ENCODE measurements at regions not wholly inside any gene's neighbourhood (a gene's known extent, or its start where the extent isn't known, plus 50 kb on each side); places are given as distances from the start of the nearest gene placed in this dataset.

- DNase-seq (no peak), ATAC-seq (no peak)
- intact Hi-C loops (cut with micrococcal nuclease), result no loop called here
Measured at GRCh38 chr4:11497972-11498371, 69.3 kb upstream of the HS3ST1 start.

- intact Hi-C loops (cut with micrococcal nuclease), result no loop called here
- ATAC-seq, result no peak
Measured at GRCh38 chr4:11497212-11497806, 68.6 kb upstream of the HS3ST1 start.

GRCh38 chr4:11496351-11496829, 67.7 kb upstream of the HS3ST1 start:
- intact Hi-C loops (cut with micrococcal nuclease), result no loop called here
- no peak for DNase-seq
- ATAC-seq, result no peak

More at GRCh38 chr4:11497212-11497806, 68.6 kb upstream of the HS3ST1 start:
- DNase-seq, result no peak

- intact Hi-C loops (cut with micrococcal nuclease), result no loop called here
- ATAC-seq (no peak), DNase-seq (no peak)
Measured at GRCh38 chr4:11495818-11496217, 67.1 kb upstream of the HS3ST1 start.

DNA sequence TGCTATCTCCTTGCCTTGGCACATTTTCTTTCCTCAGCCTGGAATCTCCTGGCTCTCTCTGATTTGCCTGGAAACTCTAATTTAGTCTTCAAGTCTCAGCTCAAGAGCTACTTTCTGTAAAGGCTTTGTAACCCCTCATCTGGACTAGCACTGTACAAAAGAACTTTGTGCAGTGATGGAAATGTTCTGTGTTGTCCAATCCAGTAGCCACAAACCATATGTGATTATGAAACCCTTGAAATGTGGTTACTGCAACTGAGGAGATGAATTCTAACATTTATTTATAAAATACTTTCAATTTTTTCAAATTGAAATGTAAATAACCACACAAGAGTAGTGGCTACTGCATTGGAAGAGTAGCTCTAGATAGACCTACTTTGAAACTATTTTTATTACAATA, 66.6 kb upstream of the HS3ST1 start:
- DNase-seq (no peak), ATAC-seq (no peak)
- intact Hi-C loops (cut with micrococcal nuclease), result no loop called here

DNA sequence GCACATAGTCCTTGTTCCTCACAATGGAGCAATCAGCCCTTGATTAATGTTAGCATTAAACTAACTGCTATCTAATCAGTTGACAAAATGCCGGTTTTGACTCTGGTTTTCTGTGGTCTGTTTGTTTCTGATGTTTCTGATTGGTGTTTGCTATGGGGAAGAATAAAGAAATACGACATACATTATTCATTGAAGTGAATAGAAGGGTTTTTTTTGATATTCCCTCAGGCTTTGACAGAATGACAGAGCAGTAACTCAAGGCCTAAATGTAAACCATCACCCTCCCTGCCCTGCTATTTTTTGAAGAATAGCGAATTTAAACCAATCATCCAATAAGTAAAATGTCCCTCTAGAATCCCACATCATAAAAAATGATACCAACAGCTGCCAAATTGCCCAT, 65.5 kb upstream of the HS3ST1 start:
- no peak for ATAC-seq
- intact Hi-C loops (cut with micrococcal nuclease), result no loop called here

DNA sequence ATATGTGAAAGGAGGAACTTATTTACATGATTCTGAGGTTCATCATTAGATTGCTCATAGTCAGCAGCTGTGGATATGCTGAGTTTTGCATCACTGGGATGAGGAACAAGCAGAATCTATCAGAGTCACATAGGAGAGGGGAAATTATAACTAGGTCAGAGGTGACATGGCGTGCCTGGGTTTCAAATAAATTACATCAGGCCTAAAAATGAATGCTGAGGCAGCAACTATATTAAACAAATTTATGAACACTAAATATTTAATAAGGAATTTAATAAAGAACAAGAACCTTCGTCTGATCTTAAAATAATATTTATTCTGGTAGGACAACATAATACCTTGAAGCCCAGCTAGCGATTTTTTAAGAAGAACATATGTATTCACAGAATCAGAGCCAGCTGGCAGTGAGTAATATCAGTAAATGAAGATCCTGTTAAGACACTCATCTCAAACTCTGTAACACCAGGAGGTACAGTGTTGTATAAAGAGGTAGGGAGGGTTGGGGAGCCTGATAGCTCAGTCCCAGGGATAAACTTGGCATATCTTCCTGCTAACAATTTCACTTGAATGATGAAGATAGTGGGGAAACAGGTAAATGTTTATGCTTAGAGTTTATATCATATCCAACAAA, 60.9 kb upstream of the HS3ST1 start:
- intact Hi-C loops (cut with micrococcal nuclease), result no loop called here
- DNase-seq (no peak), ATAC-seq (peak; percentile 68)

More for the DNA sequence above, 65.5 kb upstream of the HS3ST1 start:
- DNase-seq, result no peak

DNA sequence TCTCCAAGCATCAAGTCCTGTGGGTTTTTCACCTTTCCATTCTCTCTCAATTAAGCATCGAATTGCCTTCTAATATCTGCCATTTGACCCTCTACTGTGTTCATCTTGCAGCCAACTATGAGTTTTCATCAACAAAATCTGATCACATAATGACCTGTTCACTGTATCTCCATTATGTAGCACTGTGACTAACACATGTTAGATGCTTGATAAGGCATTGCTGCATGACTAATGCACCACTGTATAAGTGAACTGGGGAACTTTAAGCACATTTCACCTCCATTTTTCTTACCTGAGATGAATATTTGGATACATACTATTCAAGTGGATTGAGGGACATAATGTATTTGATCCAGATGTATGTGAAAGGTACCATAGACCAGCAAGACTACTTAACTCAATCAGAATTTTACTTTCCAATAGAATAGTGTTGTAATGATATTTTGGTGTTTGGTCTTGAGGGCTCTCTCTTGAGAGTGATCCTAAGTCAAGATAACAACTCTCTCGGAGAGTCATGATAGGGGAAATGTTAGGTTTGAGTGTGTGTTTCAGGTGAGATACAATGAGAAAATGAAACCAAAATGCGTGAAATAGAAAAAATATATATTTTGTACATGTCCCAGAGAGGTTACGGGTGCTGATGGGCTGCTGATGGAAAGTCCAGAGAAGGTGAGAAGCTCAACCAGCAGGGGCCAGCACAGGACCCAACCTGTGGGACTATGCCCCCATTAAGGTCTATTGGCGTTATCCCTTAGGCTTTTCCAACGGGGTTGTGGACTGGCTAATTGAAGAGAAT, 60.2 kb upstream of the HS3ST1 start:
- ATAC-seq (no peak), DNase-seq (no peak)
- intact Hi-C loops (cut with micrococcal nuclease), result no loop called here

DNA sequence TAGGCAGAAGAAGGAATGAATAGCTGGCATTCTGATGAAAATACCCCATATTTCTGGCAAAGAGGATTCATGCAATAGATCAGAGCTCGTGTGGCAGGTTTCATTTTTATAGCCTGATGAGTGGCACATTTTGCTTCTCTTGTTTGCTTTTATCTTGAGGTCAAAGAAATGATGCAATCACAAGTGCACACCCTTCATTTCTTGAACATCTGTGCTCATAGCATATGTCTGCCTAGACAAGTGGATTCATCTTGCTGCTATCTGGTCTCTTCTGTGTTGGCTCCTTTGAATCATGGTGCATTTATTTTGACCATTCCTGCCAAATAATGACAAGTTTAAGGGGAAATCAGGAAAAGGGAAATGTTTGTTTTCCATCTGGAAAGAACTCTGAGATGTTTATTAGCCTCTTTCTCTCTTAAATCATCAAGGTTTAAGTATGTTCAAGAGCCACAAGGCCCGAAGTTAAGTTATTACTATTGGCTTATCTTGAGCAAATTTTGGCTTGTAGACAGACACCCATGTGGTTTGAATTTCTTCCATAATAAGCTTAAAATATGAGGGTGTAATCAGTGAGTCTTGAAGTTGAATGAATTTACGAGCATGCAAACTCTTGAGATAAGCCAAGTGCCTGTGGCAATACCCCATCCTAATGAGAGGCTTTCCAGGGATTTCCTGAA, 59.3 kb upstream of the HS3ST1 start:
- ATAC-seq, result peak; percentile 48

GRCh38 chr4:11487139-11487538, 58.4 kb upstream of the HS3ST1 start:
- ATAC-seq (no peak), DNase-seq (no peak)
- intact Hi-C loops (cut with micrococcal nuclease), result no loop called here

More for the DNA sequence above, 59.3 kb upstream of the HS3ST1 start:
- intact Hi-C loops (cut with micrococcal nuclease), result no loop called here
- no peak for DNase-seq

GRCh38 chr4:11485926-11486325, 57.2 kb upstream of the HS3ST1 start:
- DNase-seq (no peak), ATAC-seq (no peak)
- intact Hi-C loops (cut with micrococcal nuclease), result no loop called here

- intact Hi-C loops (cut with micrococcal nuclease), result no loop called here
- ATAC-seq, result no peak
- DNase-seq, result no peak
Measured at GRCh38 chr4:11484531-11484930, 55.8 kb upstream of the HS3ST1 start.

GRCh38 chr4:11483046-11483445, 54.4 kb upstream of the HS3ST1 start:
- intact Hi-C loops (cut with micrococcal nuclease), result no loop called here
- no peak for ATAC-seq
- DNase-seq, result no peak

DNA sequence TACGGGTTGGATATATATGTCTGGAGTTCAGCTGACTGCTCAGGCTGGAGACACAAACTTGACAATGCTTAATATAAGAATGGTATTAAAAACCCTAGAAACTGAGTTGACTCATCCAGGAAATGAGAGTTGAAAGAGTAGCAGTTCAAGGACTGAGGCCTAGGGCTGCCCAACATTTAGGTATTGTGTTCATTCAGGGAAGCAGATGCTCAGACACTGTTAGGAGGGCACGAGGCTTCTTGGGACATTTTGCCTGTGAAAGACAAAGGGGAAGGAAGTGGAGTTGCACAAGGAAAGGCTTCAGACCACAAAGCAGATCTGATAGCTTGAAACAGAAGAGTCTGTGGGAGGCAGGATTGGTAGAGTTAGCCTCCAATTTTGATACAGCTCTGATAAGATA, 52.0 kb upstream of the HS3ST1 start:
- no peak for DNase-seq
- intact Hi-C loops (cut with micrococcal nuclease), result no loop called here

More for the DNA sequence above, 52.0 kb upstream of the HS3ST1 start:
- ATAC-seq, result peak; percentile 73
